Duodenal mucosa (tissue), 2 donors: ENCODE measurements at regions not wholly inside any gene's neighbourhood (a gene's known extent, or its start where the extent isn't known, plus 50 kb on each side); places are given as distances from the start of the nearest gene placed in this dataset.
"Not testable (repeated sequence)": the region's sequence is repeated elsewhere in the genome, so short reads cannot be mapped to it uniquely, and the experiment has no call there.

Experiments
- H3K27ac ChIP-seq: one replicate; pipeline ENCODE4 v1.7.0; 2013; ENCODE audit warnings: low read depth, low read length
- H3K27me3 ChIP-seq, 2 donors: one replicate each; pipeline ENCODE4 v1.7.0; 2013; ENCODE audit warnings: low read length in 2 of 2, control low read depth in 1 of 2; ENCODE audit not compliant: insufficient read depth in 2 of 2, control insufficient read depth in 1 of 2
- H3K36me3 ChIP-seq, 2 donors: one replicate each; pipeline ENCODE4 v1.7.0; 2013; ENCODE audit warnings: low read length in 2 of 2, control low read depth in 1 of 2; ENCODE audit not compliant: insufficient read depth in 2 of 2, control insufficient read depth in 1 of 2
- H3K4me1 ChIP-seq, 2 donors: one replicate each; pipeline ENCODE4 v1.7.0; 2013; ENCODE audit warnings: low read length in 2 of 2, control low read depth in 1 of 2; ENCODE audit not compliant: insufficient read depth in 2 of 2, control insufficient read depth in 1 of 2
- H3K4me3 ChIP-seq, 2 donors: one replicate each; pipeline ENCODE4 v1.7.0; 2013; ENCODE audit warnings: low read length in 2 of 2, low read depth in 1 of 2
- H3K9ac ChIP-seq, 2 donors: one replicate each; pipeline ENCODE4 v1.7.0; 2013; ENCODE audit warnings: low read length in 2 of 2, low read depth in 1 of 2
- H3K9me3 ChIP-seq, 2 donors: one replicate each; pipeline ENCODE4 v1.7.0; 2013; ENCODE audit warnings: low read length in 2 of 2, control low read depth in 1 of 2; ENCODE audit not compliant: control insufficient read depth in 1 of 2

DNA sequence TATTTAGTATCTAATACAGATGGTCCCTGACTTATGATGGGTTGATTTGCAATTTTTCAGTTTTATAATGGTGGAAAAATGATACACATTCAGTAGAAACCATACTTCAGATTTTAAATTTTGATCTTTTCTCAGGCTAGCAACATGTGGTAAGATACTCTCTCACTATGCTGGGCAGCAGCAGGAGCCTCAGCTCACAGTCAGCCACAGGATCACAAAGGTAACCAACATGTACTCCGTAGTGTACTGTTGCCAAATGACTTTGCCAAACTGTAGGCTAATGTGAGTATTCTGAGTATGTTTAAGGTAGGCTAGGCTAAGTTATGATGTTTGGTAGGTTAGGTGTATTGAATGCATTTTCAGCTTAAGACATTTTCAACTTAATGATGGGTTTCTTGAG lies 498.6 kb upstream of the DPPA4 start:
- Histone ChIP-seq H3K27me3 (no peaks in the 10 kb centered on the region), H3K9me3 (no peaks in the 10 kb centered on the region), H3K36me3 (no peaks in the 10 kb centered on the region), H3K9ac (no peak overlapping the region), H3K4me1 (no peaks in the 10 kb centered on the region), H3K27ac (no peak overlapping the region), H3K4me3 (no peak overlapping the region)

DNA sequence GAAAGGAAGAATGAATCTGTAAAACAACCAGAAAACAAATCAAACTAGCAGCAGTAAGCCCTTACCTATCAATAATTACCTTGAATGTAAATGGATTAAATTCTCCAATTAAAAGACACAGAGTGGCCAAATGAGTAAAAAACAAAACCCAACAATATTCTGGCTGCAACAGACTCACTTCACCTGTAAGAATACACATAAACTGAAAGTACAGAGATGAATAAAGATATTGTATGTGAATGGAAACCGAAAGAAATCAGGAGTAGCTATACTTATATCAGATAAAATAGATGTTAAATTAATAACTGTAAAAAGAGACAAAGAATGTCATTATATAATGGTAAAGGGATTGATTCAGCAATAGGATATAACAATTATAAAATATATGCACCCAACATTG lies 514.5 kb upstream of the DPPA4 start:
- Histone ChIP-seq H3K4me3 (no peak overlapping the region), H3K9ac (no peak overlapping the region), H3K36me3 (no peaks in the 10 kb centered on the region), H3K27ac (no peak overlapping the region), H3K4me1 (no peaks in the 10 kb centered on the region), H3K9me3 (peaks cover 5 to 8% of the 10 kb centered on the region in 2 donors), H3K27me3 (no peaks in the 10 kb centered on the region)

DNA sequence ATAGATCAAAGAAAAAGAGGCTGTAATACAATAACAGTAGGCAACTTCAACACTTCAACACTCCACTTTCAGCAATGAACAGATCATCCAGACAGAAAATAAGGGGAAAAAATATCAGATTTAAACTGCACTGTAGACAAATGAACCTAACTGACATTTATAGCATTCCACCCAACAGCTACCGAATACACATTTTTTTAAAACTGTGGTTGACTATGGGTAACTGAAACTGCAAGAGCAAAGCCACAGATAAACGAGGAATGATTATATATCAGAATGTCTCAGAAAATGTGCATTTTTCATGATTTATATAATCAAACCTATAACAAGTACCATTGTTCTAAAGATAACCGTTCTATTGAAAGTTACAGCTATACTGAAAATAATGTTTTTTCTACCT lies 514.9 kb upstream of the DPPA4 start:
- no peaks in the 10 kb centered on the region for H3K4me1 ChIP-seq
- no peaks in the 10 kb centered on the region for H3K36me3 ChIP-seq
- no peak overlapping the region for H3K4me3 ChIP-seq
- H3K9ac ChIP-seq, result no peak overlapping the region
- H3K9me3 ChIP-seq, result peaks cover 5 to 8% of the 10 kb centered on the region in 2 donors
- no peaks in the 10 kb centered on the region for H3K27me3 ChIP-seq
- no peak overlapping the region for H3K27ac ChIP-seq

DNA sequence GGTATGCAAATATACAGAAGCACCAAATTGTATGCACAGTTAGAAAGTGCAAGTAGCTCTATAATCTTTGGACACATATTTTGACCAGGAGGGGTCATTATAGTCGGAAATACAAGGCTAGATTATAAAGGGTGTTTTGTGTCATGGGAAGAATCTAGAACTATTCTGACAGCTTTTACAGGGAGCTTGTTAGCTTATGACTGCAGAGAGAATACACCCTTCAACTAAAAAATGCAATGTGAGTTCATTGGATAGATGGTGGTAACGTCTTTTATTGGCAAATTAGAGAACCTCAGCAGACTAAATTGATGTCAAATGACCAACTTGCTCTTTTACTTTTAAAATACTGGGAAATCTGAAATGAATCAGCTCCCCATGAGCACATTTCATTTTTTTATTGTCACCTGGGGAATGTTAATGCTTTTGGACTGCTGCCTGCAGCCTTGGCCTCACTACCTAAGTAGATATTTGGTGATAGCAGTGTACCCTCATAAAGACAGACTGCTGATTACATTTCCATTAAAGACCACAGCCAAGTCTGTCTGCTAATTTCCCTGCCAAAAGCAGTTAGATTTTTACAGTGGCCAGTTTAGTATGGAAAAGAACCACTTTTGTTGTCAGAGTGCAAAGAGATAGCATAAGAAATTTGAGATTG lies 515.9 kb upstream of the DPPA4 start:
- Histone ChIP-seq H3K9ac (no peak overlapping the region), H3K27ac (no peak overlapping the region), H3K9me3 (peaks cover 5 to 8% of the 10 kb centered on the region in 2 donors), H3K36me3 (no peaks in the 10 kb centered on the region), H3K27me3 (no peaks in the 10 kb centered on the region), H3K4me3 (no peak overlapping the region), H3K4me1 (no peaks in the 10 kb centered on the region)

DNA sequence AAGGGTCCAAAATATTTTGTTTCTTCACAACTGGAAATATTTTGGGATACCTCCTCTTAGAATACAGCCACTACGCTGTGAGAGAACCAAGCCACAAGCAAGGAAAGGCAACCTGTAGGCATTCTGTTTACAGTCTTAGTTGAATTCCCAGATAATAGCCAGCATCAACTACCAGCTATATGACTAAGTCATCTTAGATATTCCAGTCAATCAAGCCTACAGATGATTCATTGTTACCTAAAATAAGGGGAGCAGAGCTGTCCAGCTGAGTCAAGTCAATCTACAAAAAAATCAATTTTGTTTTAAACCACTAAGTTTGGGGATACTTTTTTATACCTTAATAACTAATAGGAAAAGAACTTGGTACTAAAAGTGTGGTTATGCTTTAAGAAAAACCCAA lies 526.4 kb upstream of the DPPA4 start:
- Histone ChIP-seq H3K36me3 (no peaks in the 10 kb centered on the region), H3K4me3 (no peak overlapping the region), H3K27ac (no peak overlapping the region), H3K4me1 (no peaks in the 10 kb centered on the region), H3K9me3 (no peaks in the 10 kb centered on the region), H3K9ac (no peak overlapping the region), H3K27me3 (no peaks in the 10 kb centered on the region)

DNA sequence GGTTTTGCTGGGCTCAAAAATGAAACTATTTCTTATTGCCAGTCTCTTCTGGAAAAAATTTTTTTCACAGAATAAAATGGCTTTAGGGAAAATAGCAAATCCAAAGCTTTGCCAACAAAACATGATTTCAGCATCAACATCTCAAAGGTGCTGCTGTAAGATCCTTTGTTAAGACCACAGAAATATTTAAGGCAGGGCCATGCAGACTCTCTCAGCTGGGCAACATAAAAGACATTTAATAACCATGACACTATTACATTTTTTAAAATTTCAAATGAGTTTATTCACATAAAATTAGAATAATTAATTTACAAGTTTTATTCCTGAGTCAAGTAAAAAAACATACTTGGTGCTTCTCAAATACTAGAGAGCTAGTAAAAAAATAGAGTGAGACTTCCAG lies 527.1 kb upstream of the DPPA4 start:
- Histone ChIP-seq H3K9ac (no peak overlapping the region), H3K27ac (no peak overlapping the region), H3K36me3 (no peaks in the 10 kb centered on the region), H3K4me3 (no peak overlapping the region), H3K27me3 (no peaks in the 10 kb centered on the region), H3K9me3 (no peaks in the 10 kb centered on the region), H3K4me1 (no peaks in the 10 kb centered on the region)

DNA sequence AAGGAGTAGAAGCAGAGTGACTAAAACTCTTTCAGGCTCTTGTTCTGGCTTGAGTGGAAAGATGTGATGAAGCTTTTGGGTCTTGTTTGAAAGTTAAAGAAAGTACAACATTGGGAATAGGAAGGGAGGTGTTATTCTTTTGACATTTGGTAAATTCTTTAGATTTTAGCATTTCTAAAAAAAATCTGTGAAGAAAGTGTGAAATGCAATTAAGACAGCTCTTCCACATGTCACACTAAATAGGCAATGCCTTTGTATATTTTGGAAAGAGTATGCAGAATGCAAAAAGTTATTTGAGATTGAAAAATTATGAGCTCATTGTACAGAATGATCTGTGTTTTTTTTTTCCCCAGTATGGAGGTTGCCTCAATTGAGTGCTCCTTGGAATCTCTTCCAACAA lies 532.2 kb upstream of the DPPA4 start:
- Histone ChIP-seq H3K36me3 (no peaks in the 10 kb centered on the region), H3K4me1 (no peaks in the 10 kb centered on the region), H3K9me3 (no peaks in the 10 kb centered on the region), H3K4me3 (no peak overlapping the region), H3K27me3 (no peaks in the 10 kb centered on the region), H3K9ac (no peak overlapping the region), H3K27ac (no peak overlapping the region)

DNA sequence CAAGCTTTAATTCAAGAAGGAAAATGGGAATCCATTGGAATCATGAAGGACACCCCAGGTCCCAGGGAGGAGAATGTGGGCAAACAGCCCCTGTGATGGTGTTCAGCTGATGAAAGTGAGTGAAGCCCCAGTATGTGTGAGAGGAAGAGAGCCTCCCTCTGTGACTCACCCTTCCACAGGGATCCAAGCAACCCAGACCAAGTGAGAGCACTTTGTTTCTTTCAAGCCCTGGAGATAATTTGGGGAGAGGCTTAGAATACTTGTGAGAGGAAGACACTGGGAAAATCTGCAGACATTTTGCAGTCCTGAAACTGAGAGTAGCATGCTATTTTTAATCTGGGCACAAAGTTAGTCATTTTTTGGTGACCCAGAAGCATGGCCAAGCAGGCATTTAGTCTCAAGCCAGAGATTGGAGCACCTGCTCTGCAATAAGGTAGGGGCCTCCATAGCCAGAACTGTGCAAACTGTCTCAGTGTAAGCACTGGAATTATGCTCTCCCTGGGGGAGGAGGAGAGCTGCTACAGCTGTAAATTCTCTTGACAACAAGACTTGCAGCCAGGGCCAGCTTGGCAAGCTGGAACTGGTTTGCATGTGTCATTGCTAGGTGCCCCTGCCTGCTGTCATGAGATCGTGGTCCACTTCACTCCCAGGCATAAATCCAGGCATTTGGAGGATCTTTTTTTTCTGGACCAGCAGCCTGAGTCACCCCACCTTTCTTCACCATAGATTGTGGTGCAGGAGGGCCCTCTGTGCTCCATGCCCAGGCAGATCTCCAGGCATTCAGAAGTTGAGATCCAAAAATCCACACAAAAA lies 537.8 kb upstream of the DPPA4 start:
- H3K4me1 ChIP-seq, result no peaks in the 10 kb centered on the region
- no peaks in the 10 kb centered on the region for H3K27me3 ChIP-seq
- no peak overlapping the region for H3K4me3 ChIP-seq
- no peaks in the 10 kb centered on the region for H3K9me3 ChIP-seq
- H3K27ac ChIP-seq, result no peak overlapping the region
- H3K9ac ChIP-seq, result no peak overlapping the region
- no peaks in the 10 kb centered on the region for H3K36me3 ChIP-seq

DNA sequence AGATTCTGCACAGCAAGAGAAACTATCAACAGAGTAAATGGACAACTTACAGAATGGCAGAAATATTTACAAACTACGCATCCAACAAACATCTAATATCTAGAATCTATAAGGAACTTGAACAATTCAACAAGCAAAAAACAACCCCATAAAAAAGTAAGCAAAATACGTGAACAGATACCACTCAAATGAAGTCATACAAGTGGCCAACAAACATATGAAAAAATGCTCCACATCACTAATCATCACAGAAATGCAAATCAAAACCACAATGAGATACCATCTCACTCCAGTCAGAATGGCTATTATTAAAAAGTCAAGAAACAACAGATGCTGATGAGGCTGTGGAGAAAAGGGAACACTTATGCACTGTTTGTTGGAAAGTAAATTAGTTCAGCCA lies 540.3 kb upstream of the DPPA4 start:
- H3K4me3 ChIP-seq, H3K27me3 ChIP-seq, H3K9ac ChIP-seq, H3K9me3 ChIP-seq, H3K4me1 ChIP-seq, H3K36me3 ChIP-seq, H3K27ac ChIP-seq: not testable (repeated sequence)

DNA sequence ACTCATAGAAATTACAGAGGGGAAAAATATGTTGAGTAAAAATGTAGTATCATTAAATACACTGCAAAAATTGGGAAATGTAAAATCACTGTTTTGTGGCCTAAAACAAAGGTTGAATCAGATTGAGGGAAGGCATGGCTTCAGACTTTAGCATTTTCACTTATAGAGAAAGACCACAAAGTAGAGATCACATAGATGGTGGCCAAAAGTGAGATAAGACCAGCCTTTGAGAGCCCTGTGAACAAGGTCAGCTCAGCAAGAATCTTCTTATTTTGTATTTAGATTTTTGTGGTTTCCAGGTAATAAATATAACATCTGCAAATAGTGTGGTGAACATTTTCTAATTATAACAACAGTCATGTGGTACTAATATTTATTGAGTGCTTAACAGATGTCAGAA lies 544.8 kb upstream of the DPPA4 start:
- H3K9me3 ChIP-seq, result no peaks in the 10 kb centered on the region
- H3K4me1 ChIP-seq, result no peaks in the 10 kb centered on the region
- H3K36me3 ChIP-seq, result no peaks in the 10 kb centered on the region
- H3K27me3 ChIP-seq, result no peaks in the 10 kb centered on the region
- H3K27ac ChIP-seq, result no peak overlapping the region
- H3K9ac ChIP-seq, result no peak overlapping the region
- H3K4me3 ChIP-seq, result no peak overlapping the region
